Central memory CD4-positive, alpha-beta T cell (primary cell): ENCODE measurements at regions not wholly inside any gene's neighbourhood (a gene's known extent, or its start where the extent isn't known, plus 50 kb on each side); places are given as distances from the start of the nearest gene placed in this dataset.

Source experiments
- DNase-seq: peaks from one replicate; pipeline ENCODE4 v3.0.0; 2022

GRCh38 chr18:77940566-77940965 lies 690.9 kb downstream of the GALR1 start:
- DNase-seq = no peak

GRCh38 chr18:77944533-77944932 lies 694.9 kb downstream of the GALR1 start:
- DNase-seq = no peak

DNA sequence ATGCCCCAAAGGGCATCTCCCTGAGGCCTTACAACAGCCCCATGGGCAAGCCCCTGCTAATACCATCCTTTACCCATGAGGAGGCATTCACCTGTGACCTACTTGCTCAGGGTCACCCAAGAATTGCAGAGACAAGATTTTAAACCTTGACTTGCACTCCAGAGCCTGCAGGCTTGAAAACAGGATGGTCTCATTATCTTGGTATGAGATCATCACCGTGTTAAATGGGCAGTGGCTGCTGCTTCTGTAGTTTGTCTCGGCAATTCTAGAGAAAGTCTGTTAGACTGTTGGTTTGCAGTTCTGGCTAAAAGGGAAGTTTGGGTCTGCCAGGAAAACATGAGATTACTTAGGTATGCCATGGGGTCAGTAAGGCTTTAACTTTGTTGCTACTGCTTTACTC lies 698.9 kb downstream of the GALR1 start:
- no peak for DNase-seq

GRCh38 chr18:77949355-77949973 lies 699.8 kb downstream of the GALR1 start:
- DNase-seq = no peak

DNA sequence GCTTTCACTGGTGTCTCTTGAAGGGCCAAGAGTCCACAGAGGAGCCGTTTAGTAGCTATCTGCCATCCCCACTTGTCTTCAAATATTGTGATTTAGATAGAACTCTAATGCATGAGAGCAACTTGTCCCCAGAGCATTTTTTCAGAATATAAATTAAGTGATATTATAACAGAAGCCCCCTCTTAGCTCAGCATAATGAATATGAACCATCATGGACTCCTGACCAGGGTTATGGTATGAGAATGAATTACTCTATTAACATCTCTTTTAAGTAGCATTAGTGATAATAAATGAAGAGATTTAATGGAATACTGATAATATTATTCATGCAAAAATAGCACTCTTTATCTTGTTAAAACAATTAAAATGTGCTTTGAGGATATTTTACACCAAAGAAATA lies 709.6 kb downstream of the GALR1 start:
- no peak for DNase-seq

DNA sequence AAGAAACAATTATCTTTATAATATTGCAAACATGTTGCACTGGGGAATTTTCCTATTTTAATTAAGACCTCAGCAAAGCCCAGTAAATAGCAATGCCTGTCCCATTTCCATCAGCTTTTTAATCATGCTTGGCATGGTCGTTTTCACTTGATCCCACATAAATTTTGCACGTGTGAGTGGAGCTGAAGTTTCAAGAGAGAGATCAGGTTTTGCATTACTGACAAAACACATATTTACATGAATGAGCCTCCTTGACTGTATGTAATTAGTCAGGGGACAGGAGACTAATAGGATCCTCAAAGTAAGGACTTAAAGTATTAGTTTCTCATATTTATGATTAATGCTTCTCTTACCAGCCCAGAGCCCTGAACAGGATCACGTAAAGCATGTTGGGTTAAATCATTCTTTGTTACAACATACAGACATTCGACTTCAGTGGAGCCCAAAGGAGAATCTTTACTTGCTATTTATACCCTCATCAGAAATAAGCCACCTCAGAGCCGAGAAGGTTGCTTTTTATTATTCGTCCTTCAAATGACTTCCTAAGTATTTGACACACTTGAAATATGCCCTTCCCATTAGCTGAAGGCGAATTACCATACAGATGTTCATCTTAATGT lies 711.3 kb downstream of the GALR1 start:
- no peak for DNase-seq

DNA sequence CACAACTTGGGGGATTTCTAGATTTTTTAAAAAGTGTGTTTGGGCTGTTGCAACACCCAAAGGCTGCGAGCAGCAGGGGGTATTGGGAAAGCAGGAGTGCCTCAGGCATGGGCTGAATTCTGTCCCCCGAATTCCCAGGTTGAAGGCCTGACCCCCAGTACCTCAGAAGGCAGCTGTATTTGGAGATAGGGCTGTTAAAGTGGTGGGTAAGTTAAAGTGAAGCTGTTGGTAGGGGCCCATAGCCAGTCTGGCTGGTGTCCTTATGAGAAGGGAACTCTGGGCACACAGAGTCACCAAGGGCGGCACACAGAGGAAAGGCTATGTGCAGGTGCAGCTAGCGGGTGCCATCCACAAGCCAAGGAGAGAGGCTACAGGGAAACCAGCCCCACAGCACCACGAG lies 717.4 kb downstream of the GALR1 start:
- DNase-seq = no peak

DNA sequence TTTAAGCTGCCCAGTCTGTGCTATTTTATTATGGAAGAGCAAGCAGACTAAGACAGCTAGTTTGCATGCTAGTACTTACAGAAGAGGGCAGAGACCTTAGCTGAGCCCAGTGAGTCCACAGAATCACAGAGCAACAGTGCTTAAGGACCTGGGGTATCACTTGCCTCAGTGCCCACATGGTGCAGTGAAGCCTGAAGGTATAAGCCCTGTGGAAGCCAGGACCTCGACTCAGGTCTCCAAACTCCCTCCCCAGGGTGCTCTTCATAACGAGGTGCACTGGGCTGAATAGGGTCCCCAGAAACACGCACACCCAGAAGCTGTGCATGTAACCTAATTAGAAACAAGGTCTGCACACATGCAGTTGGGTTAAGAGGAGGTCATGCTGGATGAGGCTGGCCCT lies 718.1 kb downstream of the GALR1 start:
- no peak for DNase-seq

GRCh38 chr18:77969972-77970371 lies 720.3 kb downstream of the GALR1 start:
- DNase-seq = no peak

- no peak for DNase-seq
Observed at GRCh38 chr18:77970814-77971213, 721.2 kb downstream of the GALR1 start.

- no peak for DNase-seq
Observed at GRCh38 chr18:77973745-77974144, 724.1 kb downstream of the GALR1 start.

DNA sequence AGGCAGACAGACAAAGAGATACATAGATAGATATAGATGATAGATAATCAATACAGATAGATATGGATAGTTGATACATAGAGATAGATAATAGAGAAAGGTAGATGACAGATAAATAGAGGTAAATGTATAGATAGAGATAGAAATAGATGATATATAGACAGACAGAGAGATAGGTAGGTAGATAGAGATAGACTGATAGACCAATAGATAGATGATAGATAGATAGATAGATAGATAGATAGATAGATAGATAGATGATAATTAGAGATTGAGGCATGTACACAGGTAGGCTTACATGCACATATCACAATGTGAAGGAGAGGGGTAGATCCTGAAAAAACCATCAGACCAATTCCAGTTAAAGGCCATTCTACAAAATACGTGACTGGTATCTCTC lies 724.7 kb downstream of the GALR1 start:
- DNase-seq = no peak

GRCh38 chr18:77977331-77977730 lies 727.7 kb downstream of the GALR1 start:
- no peak for DNase-seq

GRCh38 chr18:77980275-77980674 lies 730.6 kb downstream of the GALR1 start:
- DNase-seq = no peak

DNA sequence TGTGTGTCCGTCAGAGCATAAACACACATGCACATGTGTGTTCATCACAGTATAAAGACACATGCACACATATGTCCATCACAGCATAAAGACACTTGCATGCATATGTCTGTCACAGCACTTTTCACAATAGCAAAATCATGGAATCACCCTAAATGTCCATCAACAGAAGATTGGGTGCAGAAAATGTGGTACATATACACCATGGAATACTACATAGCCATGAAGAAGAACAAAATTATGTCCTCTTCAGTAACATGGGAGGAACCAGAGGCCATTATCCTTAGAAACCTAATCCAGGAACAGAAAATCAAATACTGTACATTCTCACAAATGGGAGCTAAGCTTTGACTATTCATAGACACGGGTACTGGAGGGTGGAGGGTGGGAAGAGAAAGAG lies 732.2 kb downstream of the GALR1 start:
- no peak for DNase-seq

DNA sequence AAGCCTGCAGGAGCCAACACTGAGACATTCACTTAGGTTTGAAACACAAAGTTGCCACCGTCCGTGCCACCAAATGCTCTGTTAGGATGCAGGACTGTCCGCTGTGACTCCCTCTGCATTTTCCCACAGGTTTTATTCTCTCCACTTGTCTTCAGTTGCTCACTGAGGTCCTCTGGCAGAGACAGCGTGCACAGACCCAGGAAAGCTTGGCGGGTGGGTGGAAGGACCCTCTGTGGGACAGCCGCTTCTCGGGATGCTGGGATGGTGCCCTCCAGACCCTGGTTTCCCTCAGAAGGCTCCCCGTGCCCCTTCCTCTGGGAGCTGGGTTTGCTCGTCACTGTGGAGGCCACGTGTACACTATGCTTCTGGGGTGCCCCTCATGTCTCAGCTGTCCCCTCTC lies 733.6 kb downstream of the GALR1 start:
- no peak for DNase-seq

- DNase-seq = no peak
Observed at GRCh38 chr18:77984178-77984577, 734.5 kb downstream of the GALR1 start.

DNA sequence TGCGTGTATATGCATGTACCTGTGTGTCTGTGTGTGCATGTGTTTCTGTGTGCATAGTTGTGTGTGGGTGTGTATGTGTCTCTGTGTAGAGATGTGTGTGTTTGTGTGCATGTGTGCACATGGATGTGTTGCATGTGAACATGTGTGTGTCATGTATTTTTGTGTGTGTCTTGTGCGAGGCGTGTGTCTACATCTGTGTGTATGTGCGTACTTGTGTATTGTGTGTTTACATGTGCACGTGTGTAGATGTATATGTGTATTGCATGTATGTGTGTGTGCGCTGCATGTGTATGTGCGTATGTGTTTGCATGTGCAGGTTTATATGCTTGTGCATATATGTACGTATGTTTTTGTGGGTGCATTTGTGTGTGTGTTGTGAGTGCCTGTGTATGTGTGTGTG lies 735.2 kb downstream of the GALR1 start:
- no peak for DNase-seq

GRCh38 chr18:77985526-77986281 lies 736.1 kb downstream of the GALR1 start:
- DNase-seq = no peak

GRCh38 chr18:77990131-77990530 lies 740.5 kb downstream of the GALR1 start:
- no peak for DNase-seq

DNA sequence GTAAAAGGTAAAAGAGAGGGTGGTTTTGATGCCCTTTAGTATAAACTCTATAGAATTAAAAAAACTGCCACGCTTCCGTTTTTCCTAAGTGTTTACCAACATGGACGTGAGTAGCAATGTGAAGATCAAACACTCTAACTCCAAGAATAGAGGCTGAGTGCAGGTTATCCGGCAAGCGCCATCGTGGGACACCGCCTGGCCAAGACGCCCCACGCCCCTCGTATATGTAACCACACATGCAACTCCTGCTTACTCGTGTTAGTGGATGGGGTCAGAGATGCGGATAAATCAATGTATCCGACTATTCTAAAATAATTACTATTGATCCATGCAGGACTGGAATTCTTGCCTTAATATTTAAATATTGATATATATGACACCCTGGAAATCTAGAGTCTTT lies 741.3 kb downstream of the GALR1 start:
- DNase-seq = no peak

GRCh38 chr18:77992057-77992456 lies 742.4 kb downstream of the GALR1 start:
- DNase-seq = no peak

DNA sequence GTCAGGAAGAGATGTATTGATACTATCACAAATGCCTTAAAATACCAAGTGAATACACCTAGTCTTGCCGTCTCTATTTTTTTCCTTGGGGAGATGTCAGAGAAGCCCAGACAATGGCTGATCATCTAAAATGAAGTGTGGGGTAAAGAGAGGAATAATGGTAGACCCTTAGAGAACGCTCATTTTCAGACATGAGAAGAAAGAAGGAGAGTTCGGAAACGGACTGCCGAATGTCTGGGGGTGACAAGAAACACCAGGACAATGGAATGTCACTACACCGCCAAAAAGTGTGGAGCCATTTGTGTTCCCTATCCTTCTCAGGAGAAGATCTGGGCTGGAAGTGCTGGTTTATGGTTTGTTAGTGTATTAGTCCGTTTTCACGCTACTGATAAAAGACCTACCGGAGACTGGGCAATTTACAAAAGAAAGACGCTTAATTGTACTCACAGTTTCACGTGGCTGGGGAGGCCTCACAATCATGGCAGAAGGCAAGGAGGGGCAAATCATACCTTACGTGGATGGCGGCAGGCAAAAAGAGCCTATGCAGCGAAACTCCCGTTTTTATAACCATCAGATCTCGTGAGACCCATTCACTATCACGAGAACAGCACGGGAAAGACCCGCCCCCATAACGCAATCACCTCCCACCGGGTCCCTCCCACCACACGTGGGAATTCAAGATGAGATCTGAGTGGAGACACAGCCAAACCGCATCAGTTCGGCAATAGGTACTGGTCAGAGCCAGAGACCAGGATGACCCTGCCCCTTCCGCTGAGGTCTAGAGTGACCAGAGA lies 743.7 kb downstream of the GALR1 start:
- DNase-seq = no peak

DNA sequence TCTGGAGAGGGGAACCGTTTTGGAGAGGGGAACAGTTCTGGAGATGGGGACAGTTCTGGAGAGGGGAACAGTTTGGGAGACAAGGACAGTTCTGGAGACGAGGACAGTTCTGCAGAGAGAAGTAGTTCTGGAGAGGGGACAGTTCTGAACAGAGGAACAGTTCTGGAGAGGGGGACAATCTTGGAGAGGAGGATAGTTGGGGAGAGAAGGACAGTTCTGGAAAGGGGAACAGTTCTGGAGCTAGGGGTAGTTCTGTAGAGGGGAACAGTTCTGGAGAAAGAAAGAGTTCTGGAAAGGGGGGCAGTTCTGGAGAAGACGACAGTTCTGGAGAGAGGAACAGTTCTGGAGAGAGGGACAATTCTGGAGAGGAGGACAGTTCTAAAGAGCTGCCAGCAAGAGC lies 745.9 kb downstream of the GALR1 start:
- no peak for DNase-seq
